T-helper 9 cell (primary cell): ENCODE measurements at regions not wholly inside any gene's neighbourhood (a gene's known extent, or its start where the extent isn't known, plus 50 kb on each side); places are given as distances from the start of the nearest gene placed in this dataset.

Source experiments
- DNase-seq: peaks from one replicate; pipeline ENCODE4 v3.0.0-alpha.2; 2020

- no peak for DNase-seq
Observed at GRCh38 chr2:146041274-146041910, 1521.5 kb upstream of the ZEB2 start.

- no peak for DNase-seq
Observed at GRCh38 chr2:146040051-146040450, 1520.1 kb upstream of the ZEB2 start.

- DNase-seq, result no peak
Observed at GRCh38 chr2:146038014-146038413, 1518.1 kb upstream of the ZEB2 start.

- DNase-seq, result no peak
Observed at GRCh38 chr2:146037334-146037870, 1517.5 kb upstream of the ZEB2 start.

GRCh38 chr2:146031158-146031557 lies 1511.2 kb upstream of the ZEB2 start:
- DNase-seq, result no peak

GRCh38 chr2:146027156-146027555 lies 1507.2 kb upstream of the ZEB2 start:
- no peak for DNase-seq

GRCh38 chr2:146025519-146025918 lies 1505.6 kb upstream of the ZEB2 start:
- no peak for DNase-seq

GRCh38 chr2:146024212-146024743 lies 1504.4 kb upstream of the ZEB2 start:
- no peak for DNase-seq

- DNase-seq, result no peak
Observed at GRCh38 chr2:146004462-146004861, 1484.5 kb upstream of the ZEB2 start.

GRCh38 chr2:146003337-146003736 lies 1483.4 kb upstream of the ZEB2 start:
- no peak for DNase-seq

- no peak for DNase-seq
Observed at GRCh38 chr2:145994910-145995309, 1475.0 kb upstream of the ZEB2 start.

- DNase-seq, result no peak
Observed at GRCh38 chr2:145992572-145992971, 1472.7 kb upstream of the ZEB2 start.

GRCh38 chr2:145987793-145988192 lies 1467.9 kb upstream of the ZEB2 start:
- no peak for DNase-seq

- DNase-seq, result no peak
Observed at GRCh38 chr2:145985517-145985916, 1465.6 kb upstream of the ZEB2 start.

- no peak for DNase-seq
Observed at GRCh38 chr2:145984580-145984979, 1464.7 kb upstream of the ZEB2 start.

- DNase-seq, result no peak
Observed at GRCh38 chr2:145980318-145980717, 1460.4 kb upstream of the ZEB2 start.

- DNase-seq, result no peak
Observed at GRCh38 chr2:145975406-145975805, 1455.5 kb upstream of the ZEB2 start.

GRCh38 chr2:145961846-145962245 lies 1441.9 kb upstream of the ZEB2 start:
- DNase-seq, result no peak

- DNase-seq, result no peak
Observed at GRCh38 chr2:145960479-145961163, 1440.7 kb upstream of the ZEB2 start.

- no peak for DNase-seq
Observed at GRCh38 chr2:145958611-145959010, 1438.7 kb upstream of the ZEB2 start.

- no peak for DNase-seq
Observed at GRCh38 chr2:145957929-145958328, 1438.0 kb upstream of the ZEB2 start.

GRCh38 chr2:145939949-145940348 lies 1420.0 kb upstream of the ZEB2 start:
- DNase-seq, result no peak

GRCh38 chr2:145935016-145935415 lies 1415.1 kb upstream of the ZEB2 start:
- DNase-seq, result no peak

GRCh38 chr2:145931781-145932395 lies 1412.0 kb upstream of the ZEB2 start:
- DNase-seq, result no peak
